Kidney capillary endothelial cell (primary cell): ENCODE measurements at regions not wholly inside any gene's neighbourhood (a gene's known extent, or its start where the extent isn't known, plus 50 kb on each side); places are given as distances from the start of the nearest gene placed in this dataset.
A peak's percentile ranks its signal among the peaks of the same experiment; 100 is the strongest.

Source experiments
- DNase-seq: peaks from one replicate; pipeline ENCODE4 v3.0.0-alpha.2; 2018; ENCODE audit warnings: low spot score

- DNase-seq, result no peak
Observed at GRCh38 chr2:22247466-22247865, 1123.7 kb downstream of the TDRD15 start.

- DNase-seq, result no peak
Observed at GRCh38 chr2:22248851-22249250, 1125.1 kb downstream of the TDRD15 start.

- DNase-seq, result no peak
Observed at GRCh38 chr2:22253171-22253570, 1129.4 kb downstream of the TDRD15 start.

GRCh38 chr2:22261165-22261564 lies 1123.8 kb upstream of the KLHL29 start:
- DNase-seq, result no peak

- no peak for DNase-seq
Observed at GRCh38 chr2:22270341-22270740, 1114.6 kb upstream of the KLHL29 start.

- DNase-seq, result no peak
Observed at GRCh38 chr2:22273853-22274252, 1111.1 kb upstream of the KLHL29 start.

- DNase-seq, result no peak
Observed at GRCh38 chr2:22274661-22275060, 1110.3 kb upstream of the KLHL29 start.

GRCh38 chr2:22276696-22277095 lies 1108.3 kb upstream of the KLHL29 start:
- no peak for DNase-seq

- DNase-seq, result no peak
Observed at GRCh38 chr2:22279541-22279940, 1105.4 kb upstream of the KLHL29 start.

GRCh38 chr2:22281033-22281432 lies 1103.9 kb upstream of the KLHL29 start:
- peak; percentile 60 for DNase-seq

- DNase-seq, result peak; percentile 4
Observed at GRCh38 chr2:22282220-22282619, 1102.8 kb upstream of the KLHL29 start.

GRCh38 chr2:22282916-22283315 lies 1102.1 kb upstream of the KLHL29 start:
- DNase-seq, result no peak

GRCh38 chr2:22283436-22283835 lies 1101.5 kb upstream of the KLHL29 start:
- no peak for DNase-seq

GRCh38 chr2:22290302-22290701 lies 1094.7 kb upstream of the KLHL29 start:
- DNase-seq, result no peak

GRCh38 chr2:22290909-22291473 lies 1094.0 kb upstream of the KLHL29 start:
- DNase-seq, result no peak

GRCh38 chr2:22301228-22301627 lies 1083.8 kb upstream of the KLHL29 start:
- DNase-seq, result no peak

- DNase-seq, result no peak
Observed at GRCh38 chr2:22326250-22326649, 1058.7 kb upstream of the KLHL29 start.

GRCh38 chr2:22329211-22330154 lies 1055.5 kb upstream of the KLHL29 start:
- no peak for DNase-seq

- DNase-seq, result no peak
Observed at GRCh38 chr2:22336414-22336813, 1048.6 kb upstream of the KLHL29 start.

- no peak for DNase-seq
Observed at GRCh38 chr2:22340716-22341115, 1044.3 kb upstream of the KLHL29 start.

- no peak for DNase-seq
Observed at GRCh38 chr2:22347306-22347705, 1037.7 kb upstream of the KLHL29 start.

- DNase-seq, result no peak
Observed at GRCh38 chr2:22350621-22351020, 1034.4 kb upstream of the KLHL29 start.

GRCh38 chr2:22355816-22356433 lies 1029.1 kb upstream of the KLHL29 start:
- DNase-seq, result peak; percentile 12
